Upper lobe of left lung (tissue), 6 donors: ENCODE measurements at regions not wholly inside any gene's neighbourhood (a gene's known extent, or its start where the extent isn't known, plus 50 kb on each side); places are given as distances from the start of the nearest gene placed in this dataset.

ENCODE experiments used
- ATAC-seq, 2 donors: fragments of 200-7000 bp; cut with Tn5 transposase; one replicate each; pipeline ENCODE4 v1.9.1; 2022; ENCODE audit warnings: mild to moderate bottlenecking in 2 of 2, moderate library complexity in 2 of 2; ENCODE audit not compliant: low FRiP score in 2 of 2
- DNase-seq, 2 donors: peaks; one replicate each; pipeline ENCODE4 v3.0.0-alpha.2; 2019 to 2020
- H3K27ac ChIP-seq, 4 donors: fragments of 200-600 bp; sonication (generic); one replicate each; pipeline ENCODE4 v1.5.1; 2016 to 2019
- H3K27me3 ChIP-seq, 4 donors: fragments of 200-600 bp; sonication (generic); one replicate each; pipeline ENCODE4 v1.5.1; 2017 to 2019
- H3K36me3 ChIP-seq, 4 donors: fragments of 200-600 bp; sonication (generic); one replicate each; pipeline ENCODE4 v1.5.1; 2016 to 2019
- H3K4me1 ChIP-seq, 4 donors: fragments of 200-600 bp; sonication (generic); one replicate each; pipeline ENCODE4 v1.5.1; 2018 to 2019
- H3K4me3 ChIP-seq, 4 donors: fragments of 200-600 bp; sonication (generic); one replicate each; pipeline ENCODE4 v1.5.1; 2017 to 2019; ENCODE audit warnings: mild to moderate bottlenecking in 2 of 4, moderate library complexity in 1 of 4
- H3K9me3 ChIP-seq, 4 donors: fragments of 200-600 bp; sonication (generic); one replicate each; pipeline ENCODE4 v1.5.1; 2018 to 2019
- CTCF ChIP-seq, 6 experiments: fragments of 450-650 bp in 4 of 6; fragments of 200-600 bp in 2 of 6; sonication (generic) in 2 of 6; IDR thresholded peaks; one replicate each; pipeline ENCODE4 v1.5.1; 2016 to 2019; ENCODE audit warnings: antibody characterized with exemption in 6 of 6
- EP300 ChIP-seq, 4 donors: sonication (generic); formaldehyde crosslinking; IDR thresholded peaks; one replicate each; pipeline ENCODE4 v1.5.1; 2017; ENCODE audit warnings: antibody characterized with exemption in 4 of 4, control low read depth in 2 of 4
- POLR2A ChIP-seq, 4 donors: fragments of 450-650 bp; IDR thresholded peaks; one replicate each; pipeline ENCODE4 v1.5.1; 2016 to 2017; ENCODE audit warnings: antibody characterized with exemption in 4 of 4, mild to moderate bottlenecking in 2 of 4
- POLR2AphosphoS5 ChIP-seq, 2 donors: sonication (generic); formaldehyde crosslinking; IDR thresholded peaks; one replicate each; pipeline ENCODE4 v1.5.1; 2017; ENCODE audit warnings: antibody characterized with exemption in 2 of 2
- WGBS, 2 donors: methylation state at CpG; one replicate each; pipeline ENCODE4 v1.1.5; 2017 to 2018; 5-methylcytosine and 5-hydroxymethylcytosine counted together
- donor health status: DM: no; HTN: no; CAD: no; lungs with moderate emphysema.
- donor health status: DM: no; HTN: yes; CAD: no; lungs with severe emphysema.

DNA sequence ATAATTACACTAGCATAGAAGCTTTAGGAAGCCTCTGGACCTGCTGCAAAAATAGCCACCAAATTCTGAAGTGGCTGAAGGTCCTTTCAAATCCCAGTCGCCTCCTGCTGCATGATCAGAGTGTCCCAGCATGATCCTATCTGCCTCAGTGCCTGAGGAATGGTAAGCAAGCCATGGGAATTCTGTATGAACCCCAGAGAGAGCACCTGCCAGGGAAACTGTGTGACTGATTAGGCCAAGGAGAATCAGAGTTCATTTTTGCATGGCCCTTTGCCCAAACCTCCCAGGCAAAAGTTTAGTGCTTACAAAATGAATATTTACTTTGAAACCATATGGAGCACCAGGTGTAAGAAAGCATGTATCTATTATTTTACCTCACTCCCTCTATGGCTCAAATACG is 221.4 kb downstream of the ARL4C start:
- no peaks in the 10 kb centered on the region for H3K9me3 ChIP-seq

DNA sequence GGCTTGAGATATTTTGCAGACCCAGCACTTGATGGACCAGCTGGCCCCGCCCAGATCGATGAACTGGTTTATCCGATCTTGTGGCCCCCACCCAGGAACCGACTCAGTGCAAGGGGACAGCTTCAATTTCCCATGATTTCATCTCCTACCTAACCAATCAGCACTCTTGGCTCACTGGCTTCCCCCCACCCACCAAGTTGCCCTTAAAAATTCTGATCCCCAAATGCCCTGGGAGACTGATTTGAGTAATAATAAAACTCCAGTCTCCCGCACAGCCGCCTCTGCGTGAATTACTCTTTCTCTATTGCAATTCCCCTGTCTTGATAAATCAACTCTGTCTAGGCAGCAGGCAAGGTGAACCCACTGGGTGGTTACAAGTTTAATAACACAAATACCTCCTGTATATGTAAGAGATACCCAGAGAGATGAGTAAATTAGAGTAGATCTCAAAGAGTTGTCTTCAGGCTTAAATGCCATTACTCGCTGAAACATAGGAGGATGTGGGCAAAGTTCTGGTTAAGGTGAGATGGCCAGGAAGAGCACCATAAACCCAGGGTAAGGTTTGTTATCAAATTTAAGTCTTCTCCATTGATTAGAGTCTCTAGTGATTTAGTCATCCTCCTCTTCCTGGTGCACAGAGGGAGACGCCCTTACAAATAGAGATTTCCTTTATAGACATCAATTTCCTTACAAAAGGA is 222.8 kb downstream of the ARL4C start:
- TF ChIP-seq POLR2AphosphoS5 (IDR thresholded peaks at IDR 0.05), result no peak
- no peaks in the 10 kb centered on the region for H3K36me3 ChIP-seq
- no peak for ATAC-seq
- no peak overlapping the region for H3K27ac ChIP-seq
- no peak overlapping the region for H3K4me3 ChIP-seq
- no peaks in the 10 kb centered on the region for H3K9me3 ChIP-seq
- 79 to 90% methylated on average over 9 of the region's 9 CpGs for WGBS, 2 donors
- no peaks in the 10 kb centered on the region for H3K27me3 ChIP-seq
- DNase-seq, result no peak
- H3K4me1 ChIP-seq, result no peaks in the 10 kb centered on the region

More for the DNA sequence above, 221.4 kb downstream of the ARL4C start:
- Histone ChIP-seq H3K4me1 (no peaks in the 10 kb centered on the region), H3K4me3 (no peak overlapping the region), H3K27ac (no peak overlapping the region), H3K27me3 (no peaks in the 10 kb centered on the region), H3K36me3 (no peaks in the 10 kb centered on the region)
- DNase-seq (no peak), ATAC-seq (no peak)
- TF ChIP-seq CTCF (IDR thresholded peaks at IDR 0.05) (no peak), POLR2AphosphoS5 (IDR thresholded peaks at IDR 0.05) (no peak), POLR2A (IDR thresholded peaks at IDR 0.05) (no peak), EP300 (IDR thresholded peaks at IDR 0.05) (no peak)
- 83 to 89% methylated on average over 2 of the region's 2 CpGs for WGBS, 2 donors

- no peak for DNase-seq
- no peak overlapping the region for H3K4me3 ChIP-seq
- no peaks in the 10 kb centered on the region for H3K36me3 ChIP-seq
- ATAC-seq, result no peak
- no peaks in the 10 kb centered on the region for H3K4me1 ChIP-seq
- no peak overlapping the region for H3K27ac ChIP-seq
- no peak for TF ChIP-seq POLR2A (IDR thresholded peaks at IDR 0.05)
- no peak for TF ChIP-seq POLR2AphosphoS5 (IDR thresholded peaks at IDR 0.05)
- TF ChIP-seq CTCF (IDR thresholded peaks at IDR 0.05), result no peak
- TF ChIP-seq EP300 (IDR thresholded peaks at IDR 0.05), result no peak
- no peaks in the 10 kb centered on the region for H3K9me3 ChIP-seq
- 80 to 84% methylated on average over 5 of the region's 5 CpGs for WGBS, 2 donors
- H3K27me3 ChIP-seq, result no peaks in the 10 kb centered on the region
Observed at GRCh38 chr2:234272069-234272850, 221.8 kb downstream of the SPP2 start.

GRCh38 chr2:234271338-234271737 is 220.8 kb downstream of the SPP2 start:
- ATAC-seq, result no peak
- Histone ChIP-seq H3K36me3 (no peaks in the 10 kb centered on the region), H3K27ac (no peak overlapping the region), H3K4me1 (no peaks in the 10 kb centered on the region), H3K27me3 (no peaks in the 10 kb centered on the region), H3K4me3 (no peak overlapping the region), H3K9me3 (no peaks in the 10 kb centered on the region)
- DNase-seq, result no peak
- WGBS, 2 donors, result 83 to 94% methylated on average over 4 of the region's 4 CpGs
- no peak for TF ChIP-seq EP300 (IDR thresholded peaks at IDR 0.05)
- TF ChIP-seq CTCF (IDR thresholded peaks at IDR 0.05), result no peak
- TF ChIP-seq POLR2A (IDR thresholded peaks at IDR 0.05), result no peak
- TF ChIP-seq POLR2AphosphoS5 (IDR thresholded peaks at IDR 0.05), result no peak

DNA sequence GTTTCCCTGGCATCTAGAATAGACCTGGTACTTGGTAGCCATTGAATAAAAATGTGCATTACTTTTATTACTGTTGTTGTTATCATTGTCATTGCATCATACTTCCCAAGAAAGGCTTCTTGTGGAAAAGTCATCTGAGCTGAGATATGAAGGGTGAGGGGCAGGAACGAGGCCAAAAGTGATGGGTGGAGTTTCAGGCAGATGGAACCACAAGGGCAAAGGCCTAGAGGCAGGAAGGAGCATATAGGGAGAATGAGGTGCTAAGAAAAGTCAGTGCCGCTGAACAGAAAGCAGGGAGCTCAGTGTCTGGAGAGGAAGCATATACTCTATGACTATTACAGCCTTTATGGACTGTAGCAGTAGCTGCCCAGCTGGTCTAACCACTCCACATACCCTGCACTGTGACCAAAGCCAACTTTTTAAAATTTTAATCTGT is 219.3 kb downstream of the SPP2 start:
- Histone ChIP-seq H3K9me3 (no peaks in the 10 kb centered on the region), H3K4me3 (no peak overlapping the region), H3K27me3 (no peaks in the 10 kb centered on the region), H3K4me1 (no peaks in the 10 kb centered on the region), H3K36me3 (no peaks in the 10 kb centered on the region), H3K27ac (no peak overlapping the region)
- ATAC-seq (peak in 1 of 2 donors; percentile 46), DNase-seq (no peak)
- no peak for TF ChIP-seq POLR2A (IDR thresholded peaks at IDR 0.05)
- no peak for TF ChIP-seq CTCF (IDR thresholded peaks at IDR 0.05)
- no peak for TF ChIP-seq POLR2AphosphoS5 (IDR thresholded peaks at IDR 0.05)
- TF ChIP-seq EP300 (IDR thresholded peaks at IDR 0.05), result no peak
- WGBS, 2 donors, result 50 to 63% methylated on average over 2 of the region's 2 CpGs
